WTC11 (cell line): ENCODE measurements at regions not wholly inside any gene's neighbourhood (a gene's known extent, or its start where the extent isn't known, plus 50 kb on each side); places are given as distances from the start of the nearest gene placed in this dataset.

Source experiments
- CTCF ChIP-seq: fragments of 200-600 bp; IDR thresholded peaks from 2 replicates; pipeline ENCODE4 v1.8.0; 2022; ENCODE audit warnings: antibody characterized with exemption
- NR3C1 ChIP-seq: sonication (generic); formaldehyde crosslinking; conservative IDR thresholded peaks from 2 replicates; pipeline ENCODE4 v1.8.1; 2023; ENCODE audit warnings: low read depth, mild to moderate bottlenecking, missing genetic modification reagents
- SOX15 ChIP-seq: fragments of 250-450 bp; sonication (Bioruptor Pico); IDR thresholded peaks from 2 replicates; pipeline ENCODE4 v1.9.0; 2021; ENCODE audit warnings: mild to moderate bottlenecking
- ZNF121 ChIP-seq: sonication (generic); formaldehyde crosslinking; IDR thresholded peaks from 2 replicates; pipeline ENCODE4 v1.8.0; 2023; ENCODE audit warnings: missing genetic modification reagents

GRCh38 chr12:96141216-96141912, 52.8 kb upstream of the ELK3 start:
- TF ChIP-seq SOX15 (CRISPR knock-in tag) = no peak
- no peak for TF ChIP-seq CTCF
- TF ChIP-seq ZNF121 (CRISPR knock-in tag) = no peak
- TF ChIP-seq NR3C1 (CRISPR knock-in tag) = no peak
